Transverse colon (tissue), 4 donors: ENCODE measurements at regions not wholly inside any gene's neighbourhood (a gene's known extent, or its start where the extent isn't known, plus 50 kb on each side); places are given as distances from the start of the nearest gene placed in this dataset.

ENCODE experiments used
- DNase-seq: peaks from one replicate; pipeline ENCODE4 v3.0.0-alpha.2; 2019
- H3K27ac ChIP-seq, 4 donors: fragments of 200-600 bp; sonication (generic); 2 replicates each; pipeline ENCODE4 v1.5.1; 2016 to 2018; ENCODE audit warnings: inconsistent platforms in 4 of 4
- H3K27me3 ChIP-seq: fragments of 200-600 bp; sonication (generic); 2 replicates; pipeline ENCODE4 v1.5.1; 2017; ENCODE audit warnings: inconsistent platforms
- H3K36me3 ChIP-seq, 4 donors: fragments of 200-600 bp; sonication (generic); 2 replicates each; pipeline ENCODE4 v1.5.1; 2017 to 2019; ENCODE audit warnings: inconsistent platforms in 4 of 4
- H3K4me1 ChIP-seq, 4 donors: fragments of 200-600 bp; sonication (generic); 2 replicates each; pipeline ENCODE4 v1.5.1; 2017 to 2020; ENCODE audit warnings: inconsistent platforms in 4 of 4
- H3K4me3 ChIP-seq, 4 donors: fragments of 200-600 bp; sonication (generic); 1 replicate in 1 of 4; 2 replicates in 3 of 4; pipeline versions ENCODE4 v1.5.1 to v1.6.1; 2017 to 2019; ENCODE audit warnings: inconsistent platforms in 4 of 4
- H3K9me3 ChIP-seq, 2 donors: fragments of 200-600 bp; sonication (generic); 2 replicates each; pipeline ENCODE4 v1.5.1; 2017 to 2019; ENCODE audit warnings: inconsistent platforms in 2 of 2
- CTCF ChIP-seq, 5 experiments: fragments of 200-600 bp in 3 of 5; fragments of 450-650 bp in 2 of 5; sonication (generic) in 3 of 5; IDR thresholded peaks; 1 replicate in 2 of 5; 2 replicates in 3 of 5; pipeline ENCODE4 v1.5.1; 2016 to 2017; ENCODE audit warnings: antibody characterized with exemption in 5 of 5, inconsistent platforms in 3 of 5, mild to moderate bottlenecking in 2 of 5, moderate library complexity in 1 of 5
- EP300 ChIP-seq: sonication (generic); formaldehyde crosslinking; IDR thresholded peaks from one replicate; pipeline ENCODE4 v1.6.1; 2017; ENCODE audit warnings: antibody characterized with exemption, low read depth
- POLR2A ChIP-seq: fragments of 450-650 bp; IDR thresholded peaks from one replicate; pipeline ENCODE4 v1.6.1; 2016; ENCODE audit warnings: antibody characterized with exemption, mild to moderate bottlenecking, moderate library complexity
- POLR2AphosphoS5 ChIP-seq, 3 donors: sonication (generic); formaldehyde crosslinking; IDR thresholded peaks; one replicate each; pipeline ENCODE4 v1.6.1; 2016; ENCODE audit warnings: antibody characterized with exemption in 3 of 3
- WGBS, 2 donors: methylation state at CpG; one replicate each; pipeline ENCODE4 v1.1.5; 2018; ENCODE audit warnings: low coverage in 1 of 2; 5-methylcytosine and 5-hydroxymethylcytosine counted together
- in situ Hi-C, 4 donors: fragments of 200-750 bp; cut with MboI; loops; one replicate each; pipeline versions ENCODE4 v1.15.0 to v1.15.1; 2017; ENCODE audit warnings: low sequenced_read_pairs in 3 of 4, low pct_ligation_motif_present in 1 of 4, low pct_unique_long_range_greater_than_20kb in 1 of 4
- intact Hi-C: fragments of 100-400 bp; cut with DNase I; formaldehyde crosslinking; loops from one replicate; pipeline ENCODE4 v1.15.1; 2023; ENCODE audit warnings: low total_unique reads

- Histone ChIP-seq H3K27ac (peak overlapping the region in 3 of 4 donors; percentile 24 to 59 (median 49)), H3K36me3 (no peaks in the 10 kb centered on the region), H3K4me3 (no peak overlapping the region), H3K9me3 (no peaks in the 10 kb centered on the region), H3K4me1 (peaks cover 0 to 14% (median 0%) of the 10 kb centered on the region in 4 donors), H3K27me3 (no peaks in the 10 kb centered on the region)
- TF ChIP-seq CTCF (IDR thresholded peaks at IDR 0.05) (no peak), POLR2A (no peak), POLR2AphosphoS5 (IDR thresholded peaks at IDR 0.05) (no peak), EP300 (no peak)
- 80 to 82% methylated on average over 7 of the region's 7 CpGs for WGBS, 2 donors
- intact Hi-C loops (no loop called here), in situ Hi-C loops (loop anchor here in 1 of 4 donors (25.0 kb wide), 1 partner anchor 100 kb away; no protein-coding TSS in a partner anchor)
- DNase-seq: no peak
Measured at GRCh38 chr18:21162786-21163185, 51.2 kb upstream of the ROCK1 start.

- 48 to 52% methylated on average over 4 to 6 of the region's 6 CpGs for WGBS, 2 donors
- intact Hi-C loops: no loop called here
- in situ Hi-C loops: loop anchor here in 1 of 4 donors (25.0 kb wide), 1 partner anchor 102 kb away; no protein-coding TSS in a partner anchor
- no peaks in the 10 kb centered on the region for H3K9me3 ChIP-seq
- no peak for TF ChIP-seq POLR2A
- peaks cover 0 to 14% (median 0%) of the 10 kb centered on the region in 4 donors for H3K4me1 ChIP-seq
- H3K4me3 ChIP-seq: no peak overlapping the region
- no peak for DNase-seq
- no peaks in the 10 kb centered on the region for H3K27me3 ChIP-seq
- peak overlapping the region; percentile 24 to 59 (median 50) for H3K27ac ChIP-seq
- no peaks in the 10 kb centered on the region for H3K36me3 ChIP-seq
Measured at GRCh38 chr18:21163647-21164547, 52.3 kb upstream of the ROCK1 start.

GRCh38 chr18:21164548-21165095 is 53.0 kb upstream of the ROCK1 start:
- H3K27ac ChIP-seq: peak overlapping the region in 3 of 4 donors; percentile 24 to 50 (median 35)
- no peaks in the 10 kb centered on the region for H3K36me3 ChIP-seq
- intact Hi-C loops: no loop called here
- H3K4me3 ChIP-seq: no peak overlapping the region
- no peak for TF ChIP-seq POLR2A
- TF ChIP-seq CTCF (IDR thresholded peaks at IDR 0.05): no peak
- no peak for TF ChIP-seq POLR2AphosphoS5 (IDR thresholded peaks at IDR 0.05)
- TF ChIP-seq EP300: no peak
- peaks cover 0 to 14% (median 0%) of the 10 kb centered on the region in 4 donors for H3K4me1 ChIP-seq
- 65 to 76% methylated on average over 2 of the region's 2 CpGs for WGBS, 2 donors
- DNase-seq: no peak
- H3K9me3 ChIP-seq: no peaks in the 10 kb centered on the region
- in situ Hi-C loops: loop anchor here in 1 of 4 donors (25.0 kb wide), 1 partner anchor 102 kb away; no protein-coding TSS in a partner anchor
- H3K27me3 ChIP-seq: no peaks in the 10 kb centered on the region

- intact Hi-C loops (no loop called here), in situ Hi-C loops (loop anchor here in 1 of 4 donors (25.0 kb wide), 1 partner anchor 106 kb away; no protein-coding TSS in a partner anchor)
- Histone ChIP-seq H3K4me3 (no peak overlapping the region), H3K9me3 (no peaks in the 10 kb centered on the region), H3K36me3 (no peaks in the 10 kb centered on the region), H3K4me1 (peaks cover 0 to 14% (median 0%) of the 10 kb centered on the region in 4 donors), H3K27me3 (no peaks in the 10 kb centered on the region), H3K27ac (peak overlapping the region in 3 of 4 donors; percentile 26 to 43 (median 33))
- DNase-seq: peak; percentile 51
- TF ChIP-seq POLR2A (no peak), POLR2AphosphoS5 (IDR thresholded peaks at IDR 0.05) (no peak)
- WGBS, 2 donors: 25% methylated on average over 1 of the region's 1 CpG; no CpG with 5 or more reads in 1 of the 2 donors
Measured at GRCh38 chr18:21167641-21168377, 56.2 kb upstream of the ROCK1 start.
